Stimulated activated CD8-positive, alpha-beta memory T cell treated with anti-CD3 and anti-CD28 coated beads, Interleukin-12 subunit alpha, Interleukin-12 subunit beta, amount 100 ng/mL, for 24 hours (primary cell): ENCODE measurements at regions not wholly inside any gene's neighbourhood (a gene's known extent, or its start where the extent isn't known, plus 50 kb on each side); places are given as distances from the start of the nearest gene placed in this dataset.

Experiments
- DNase-seq: peaks from one replicate; pipeline ENCODE4 v3.0.0-alpha.2; 2020; ENCODE audit errors: extremely low read depth

DNA sequence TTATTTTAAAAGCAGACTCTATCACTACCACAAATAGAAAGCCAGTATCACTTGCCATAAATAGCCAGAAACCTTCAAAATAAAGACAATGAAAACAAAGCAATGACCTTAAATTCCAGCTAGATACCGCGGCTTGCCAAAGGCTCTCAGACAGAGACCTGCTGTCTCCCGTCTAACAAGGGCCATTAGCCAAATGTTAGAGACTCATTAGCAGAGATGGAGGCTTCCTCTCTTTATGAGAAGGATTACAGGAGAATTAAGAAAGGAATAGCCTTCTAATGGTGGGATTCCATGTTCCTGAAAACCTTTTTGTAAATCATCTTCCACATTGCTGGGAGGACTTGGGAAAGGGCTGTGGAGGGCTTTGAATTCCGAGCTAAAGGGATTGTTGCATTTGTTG lies 206.7 kb downstream of the AACS start:
- DNase-seq = no peak

DNA sequence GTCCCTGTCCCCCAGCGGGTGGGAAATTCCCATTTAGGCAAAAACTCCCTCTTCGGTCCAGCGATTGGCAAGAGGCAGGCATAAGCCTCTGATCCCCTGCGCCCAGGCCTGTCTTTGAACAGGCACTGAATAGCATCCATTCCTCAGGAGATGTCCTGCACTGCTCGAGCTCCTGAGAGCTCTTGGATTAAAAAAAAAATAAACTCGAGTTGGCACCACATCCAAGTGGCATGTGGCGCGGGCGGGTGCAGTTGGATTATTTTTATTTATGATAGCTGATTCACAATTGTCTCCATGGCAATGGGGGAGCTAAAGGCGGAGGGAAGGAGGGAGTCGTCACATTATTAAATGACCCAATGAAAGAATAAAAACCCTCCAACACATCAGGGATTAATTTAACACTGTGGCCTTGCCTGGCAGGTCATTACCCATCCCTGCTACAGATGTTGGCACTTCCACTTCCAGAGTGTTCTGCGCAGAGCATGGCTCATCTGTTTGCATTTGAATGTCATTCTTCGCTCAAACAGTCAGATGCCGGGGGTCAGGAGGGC lies 207.2 kb downstream of the AACS start:
- no peak for DNase-seq

DNA sequence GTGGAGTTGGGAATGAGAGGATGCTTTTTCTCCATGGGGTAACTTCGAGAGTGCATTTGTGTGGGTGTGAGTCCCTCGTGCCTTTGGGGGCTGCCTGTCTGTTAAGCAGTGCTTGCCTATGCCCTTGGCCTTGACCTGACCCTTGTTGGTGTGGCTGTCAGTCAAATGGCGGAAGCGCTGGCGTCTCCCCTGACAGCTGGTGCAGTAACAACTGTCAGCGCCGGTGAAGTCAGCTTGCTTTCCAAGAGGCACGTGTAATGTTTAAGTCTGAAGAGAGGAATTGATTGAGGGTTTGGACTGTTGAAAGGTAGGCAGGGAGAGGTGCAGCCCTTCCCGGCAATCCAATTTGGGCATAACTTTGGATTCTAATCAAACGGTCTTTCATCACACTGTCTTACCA lies 211.3 kb downstream of the AACS start:
- DNase-seq = no peak

DNA sequence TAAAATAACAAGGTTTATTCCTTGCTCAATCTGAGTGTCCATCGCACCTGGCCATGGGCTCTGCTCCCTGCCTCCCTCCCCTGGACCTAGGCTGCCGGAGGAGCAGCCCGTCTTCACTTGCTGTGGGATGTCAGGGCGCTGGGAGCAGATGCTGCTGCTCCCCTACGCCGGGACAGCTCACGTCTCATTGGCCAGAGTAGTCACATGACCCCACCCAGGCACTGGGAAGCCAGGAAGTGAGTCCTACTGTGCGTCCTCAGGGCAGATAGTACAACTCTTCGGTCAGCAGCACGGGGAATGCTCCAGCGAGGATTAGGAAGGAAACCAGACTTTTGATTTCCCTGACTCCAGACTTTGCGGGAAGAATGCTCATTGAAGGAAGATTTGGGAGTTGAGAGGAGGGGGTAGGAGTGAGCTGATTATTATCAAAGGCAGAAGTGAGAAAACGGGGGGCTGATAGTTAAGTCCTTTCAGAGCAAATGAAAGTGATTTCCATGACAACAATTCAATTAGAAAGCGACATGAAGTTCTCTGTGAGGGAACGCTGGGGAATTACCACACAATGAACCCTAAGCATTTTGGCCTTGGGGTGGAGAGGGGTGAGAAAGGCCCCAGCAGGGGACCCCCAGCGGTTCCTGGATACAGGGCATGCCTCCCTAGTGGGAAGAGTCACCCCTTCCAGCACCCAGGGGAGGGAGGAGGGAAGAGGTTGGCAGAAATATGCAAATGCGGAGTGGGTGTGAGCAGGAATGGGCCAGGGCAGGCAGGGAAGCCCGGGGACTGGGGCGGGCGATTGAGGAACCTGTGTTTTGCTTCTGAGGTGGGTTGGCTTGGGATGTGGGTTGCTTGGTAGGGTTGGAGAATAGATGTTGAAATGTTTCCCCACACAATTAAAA lies 215.5 kb downstream of the AACS start:
- no peak for DNase-seq

DNA sequence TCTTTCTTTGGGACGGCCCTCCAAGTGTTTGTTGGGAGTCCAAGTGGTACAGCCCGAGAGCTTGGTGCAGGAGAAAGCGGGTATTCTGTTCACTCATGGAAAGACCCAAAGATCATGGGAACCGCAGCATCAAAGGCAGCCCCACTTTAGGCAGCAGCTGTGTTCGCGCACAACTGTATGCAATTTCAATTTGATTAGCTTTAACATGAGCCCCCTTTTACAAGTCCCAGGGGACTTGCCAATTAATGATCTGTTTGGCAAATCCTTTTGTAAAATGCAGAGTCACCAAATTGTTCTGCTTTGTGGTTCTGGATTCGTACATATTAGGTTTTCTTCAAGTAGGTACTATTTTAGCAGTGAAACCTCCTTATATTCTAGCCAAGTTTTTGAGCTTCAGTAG lies 217.7 kb downstream of the AACS start:
- DNase-seq = no peak

DNA sequence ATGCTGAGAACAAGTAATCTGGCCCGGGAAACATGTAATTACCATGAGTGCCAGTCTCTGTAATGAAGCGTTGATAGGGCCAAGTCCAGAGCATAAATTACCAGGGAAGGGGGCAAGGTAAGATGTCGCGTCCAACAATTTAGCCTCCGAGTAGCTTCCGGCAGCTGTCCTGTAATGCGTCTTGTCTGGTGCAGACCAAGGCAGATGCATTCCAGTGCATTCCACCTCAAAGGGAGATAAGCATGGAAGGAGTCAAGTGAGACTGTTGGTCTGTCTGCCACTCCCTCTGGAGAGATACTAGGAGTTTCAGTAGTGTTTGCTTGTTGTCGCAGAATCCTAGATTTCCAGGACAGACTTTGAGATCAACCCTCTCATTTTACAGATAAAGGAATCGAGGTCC lies 218.3 kb downstream of the AACS start:
- no peak for DNase-seq

DNA sequence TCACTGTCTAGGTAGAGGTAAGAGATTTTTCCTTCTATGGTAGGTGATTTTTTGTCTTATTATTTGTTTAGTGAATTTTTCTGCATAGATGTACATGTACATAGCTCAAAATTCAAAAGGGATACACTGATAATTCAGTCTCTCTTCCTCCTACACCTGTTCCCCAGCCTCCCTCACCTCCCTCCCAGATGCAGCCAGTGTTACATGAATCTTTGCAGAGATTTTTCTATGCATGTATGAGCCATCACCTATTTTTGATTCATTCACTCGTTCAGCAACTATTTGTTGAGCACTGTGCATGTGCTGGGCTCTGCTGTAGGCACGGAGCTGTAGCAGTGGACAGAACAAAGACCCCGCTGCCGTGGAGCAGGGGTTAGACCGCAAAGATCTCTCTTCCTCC lies 218.9 kb downstream of the AACS start:
- no peak for DNase-seq

DNA sequence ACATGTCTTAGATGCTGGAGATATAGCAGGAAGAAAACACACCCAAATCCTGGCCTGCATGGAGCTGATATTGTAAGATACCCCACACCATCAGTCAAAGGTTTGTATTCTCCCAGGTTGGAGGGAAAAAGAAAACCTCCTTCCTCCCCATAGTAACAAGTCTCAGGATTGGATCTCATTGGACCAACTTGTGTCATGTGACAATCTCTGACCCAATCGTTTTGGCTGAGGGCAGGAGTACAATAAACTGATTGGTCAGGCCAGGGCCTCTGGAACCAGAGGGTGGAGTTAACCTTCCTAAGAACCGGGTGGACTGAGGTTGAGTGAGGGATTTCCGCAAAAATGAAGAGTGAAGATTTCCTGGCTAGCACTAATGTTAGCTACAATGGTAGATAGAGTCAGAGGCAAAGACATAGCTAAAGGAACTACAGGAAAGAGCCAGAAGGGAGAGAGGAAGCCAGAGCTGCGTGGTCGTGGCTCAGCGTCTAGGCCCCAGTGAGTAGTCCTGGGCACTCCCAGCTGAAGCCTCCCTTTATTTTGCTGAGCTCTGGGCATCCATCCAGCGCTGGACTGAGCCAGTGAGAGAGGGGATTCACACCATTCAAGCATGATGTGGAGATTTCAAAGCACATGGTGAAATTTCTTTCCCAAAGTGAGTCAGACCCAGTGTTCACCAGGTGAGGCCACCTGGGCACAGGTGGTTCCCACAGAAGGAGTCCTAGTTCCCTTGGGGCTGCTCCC lies 219.9 kb downstream of the AACS start:
- no peak for DNase-seq

DNA sequence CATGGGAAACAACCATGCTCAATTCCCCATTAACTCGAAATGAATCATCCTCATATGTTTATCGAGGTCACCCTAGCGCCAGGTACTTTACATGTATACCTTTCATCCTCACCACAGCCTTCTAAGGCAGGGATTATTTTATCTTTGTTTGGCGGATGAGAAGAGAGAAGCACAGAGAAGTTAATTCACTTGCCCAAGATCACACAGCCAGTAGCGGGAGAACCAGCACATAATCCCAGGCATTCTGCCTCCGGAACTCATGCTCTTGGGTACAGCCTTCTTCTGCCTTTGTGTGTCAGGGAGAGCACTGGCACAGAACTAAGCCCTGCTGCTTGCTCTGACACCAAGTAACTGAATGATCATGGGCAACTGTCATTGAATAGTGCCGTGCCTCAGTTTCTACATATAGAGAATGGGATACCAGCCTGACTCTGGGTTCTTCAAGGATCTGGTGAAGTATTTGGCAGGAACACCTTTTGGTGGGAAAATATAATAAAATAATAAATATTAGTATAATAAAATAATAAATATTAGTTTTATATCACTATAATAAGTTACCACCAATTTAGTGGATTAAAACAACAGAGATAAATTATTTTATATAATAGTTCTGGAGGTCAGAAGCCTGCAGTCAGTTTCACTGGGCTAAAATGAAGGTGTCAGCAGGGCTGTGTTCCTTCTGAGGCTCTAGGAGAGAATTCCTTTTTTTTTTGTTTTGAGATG lies 220.9 kb downstream of the AACS start:
- no peak for DNase-seq

DNA sequence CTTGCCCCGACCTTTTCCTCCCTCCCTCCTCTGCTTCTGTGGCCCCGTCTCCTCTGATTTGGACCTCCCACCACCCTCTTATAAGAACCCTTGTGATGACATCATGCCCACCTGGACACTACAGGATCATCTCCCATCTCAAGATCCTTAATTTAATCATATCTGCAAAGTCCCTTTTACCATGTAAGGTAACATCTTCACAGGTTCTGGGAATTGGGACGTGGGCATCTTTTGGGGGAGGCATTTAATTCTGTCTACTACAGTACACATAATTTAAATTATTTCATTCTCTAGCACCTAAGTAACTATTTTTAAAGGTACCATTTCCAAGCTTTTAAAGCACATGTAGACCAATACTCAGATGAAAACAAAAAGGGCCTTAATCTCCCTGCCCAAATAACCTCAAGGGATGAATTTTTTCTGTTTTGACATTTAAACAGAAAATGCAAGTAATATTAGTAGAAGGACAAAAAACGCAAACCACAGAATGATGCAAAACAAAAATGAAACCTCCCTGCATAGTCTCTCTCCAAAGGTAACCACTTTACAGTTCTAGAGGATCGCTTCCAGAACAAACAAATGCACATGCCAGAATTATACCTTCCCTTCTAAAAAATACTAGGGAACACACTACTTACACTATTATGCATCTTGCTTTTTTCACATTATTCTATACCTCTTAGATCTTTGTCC lies 222.1 kb downstream of the AACS start:
- no peak for DNase-seq

DNA sequence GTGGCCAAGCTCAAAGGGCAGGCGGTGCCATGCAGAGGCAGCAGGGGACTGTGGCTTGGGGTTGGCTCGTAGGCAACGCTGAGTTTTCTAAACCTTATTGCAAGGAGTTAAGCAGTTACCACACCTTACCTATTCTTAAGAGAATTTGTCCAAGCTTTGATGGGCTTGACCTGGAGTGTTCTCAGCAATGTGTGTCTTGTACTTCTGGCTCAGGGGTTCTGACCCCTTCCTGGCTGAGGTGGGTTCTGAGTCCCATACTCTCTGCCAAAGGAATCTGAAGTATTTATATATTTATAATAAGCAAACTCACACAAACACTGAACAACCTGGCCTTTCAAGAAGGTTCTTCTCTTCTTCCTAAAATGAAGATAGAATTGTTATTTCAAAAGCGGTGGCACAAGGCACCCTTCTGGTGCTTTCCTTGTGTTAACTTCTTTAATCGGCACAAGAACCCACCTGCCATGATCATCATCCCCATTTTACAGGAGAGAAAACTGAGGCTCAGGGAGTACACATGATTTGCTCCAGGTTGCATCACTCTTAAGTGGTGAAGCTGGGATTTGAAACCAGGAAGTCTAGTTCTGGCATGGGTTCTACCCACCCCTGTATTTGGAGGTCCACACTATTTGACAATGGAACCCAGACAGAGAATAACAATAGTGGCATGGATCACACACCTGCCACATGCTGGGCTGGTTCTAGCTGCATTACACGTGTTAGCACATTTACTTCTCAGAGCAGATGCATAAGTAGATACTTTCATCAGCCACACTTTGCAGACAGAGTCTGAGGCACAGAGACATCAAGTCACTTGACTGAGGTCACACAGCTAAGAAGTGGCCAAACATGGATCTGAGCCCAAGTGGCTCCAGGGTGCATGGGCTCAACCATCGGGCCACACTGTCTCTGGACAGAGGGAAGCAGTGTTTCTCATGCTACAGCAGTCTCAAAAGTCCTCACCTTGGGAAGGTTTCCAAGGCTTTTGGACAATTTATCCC lies 224.0 kb downstream of the AACS start:
- no peak for DNase-seq

DNA sequence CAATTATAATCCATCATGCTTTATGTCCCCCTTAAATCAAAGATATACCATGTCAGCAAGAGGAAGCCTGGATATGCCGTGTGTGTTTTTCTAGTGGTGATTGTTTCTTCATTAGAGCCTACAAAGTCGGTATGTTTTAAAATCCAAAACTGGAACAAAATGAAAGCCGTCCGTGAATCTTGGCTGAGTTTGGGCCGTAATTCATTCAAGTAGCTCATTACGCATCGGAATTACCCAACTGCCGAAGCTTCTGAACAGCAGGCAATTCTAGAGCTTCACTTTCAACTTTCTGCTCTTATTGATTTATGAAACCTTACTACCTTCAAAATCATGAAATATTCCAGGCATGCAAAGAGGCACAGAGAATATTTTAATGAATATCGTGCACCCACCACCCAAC lies 224.7 kb downstream of the AACS start:
- DNase-seq = no peak

DNA sequence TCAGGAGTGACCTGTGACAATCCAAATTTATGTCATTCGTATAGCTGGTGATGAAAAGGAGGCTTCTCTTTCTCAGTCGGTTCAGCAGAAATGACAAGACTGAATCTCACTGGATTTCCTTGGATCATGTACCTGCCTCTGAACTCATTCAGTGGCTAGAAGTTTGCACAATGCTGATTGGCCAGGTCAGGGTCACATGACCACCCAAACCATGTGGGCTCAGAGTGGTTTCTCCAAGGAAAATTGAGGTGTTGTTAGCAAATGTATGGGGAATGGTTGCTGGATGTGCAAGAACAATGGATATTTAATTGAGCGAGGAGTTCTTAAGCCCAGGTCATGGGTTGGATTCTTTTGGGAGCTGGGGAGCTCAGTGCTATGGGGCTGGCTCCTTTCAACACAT lies 227.5 kb downstream of the AACS start:
- DNase-seq = no peak

DNA sequence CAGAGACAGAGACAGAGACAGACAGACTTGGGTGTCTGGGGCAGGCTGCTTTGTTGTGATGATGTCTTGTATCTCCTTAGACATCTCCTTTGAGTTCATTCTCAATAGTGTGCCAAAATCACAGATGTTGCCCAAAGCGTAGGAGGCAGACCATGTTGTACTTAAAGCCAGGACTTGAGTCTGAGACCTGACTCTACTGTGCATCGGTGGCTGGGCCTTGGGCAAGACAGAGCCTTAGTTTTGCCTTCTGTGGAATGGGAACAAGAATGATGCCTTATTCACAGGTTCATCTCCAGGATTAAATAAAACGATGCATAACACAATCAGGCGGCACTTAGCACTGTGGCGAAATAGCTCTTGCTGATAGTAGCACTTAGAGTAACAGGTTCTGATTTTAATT lies 230.3 kb downstream of the AACS start:
- no peak for DNase-seq

DNA sequence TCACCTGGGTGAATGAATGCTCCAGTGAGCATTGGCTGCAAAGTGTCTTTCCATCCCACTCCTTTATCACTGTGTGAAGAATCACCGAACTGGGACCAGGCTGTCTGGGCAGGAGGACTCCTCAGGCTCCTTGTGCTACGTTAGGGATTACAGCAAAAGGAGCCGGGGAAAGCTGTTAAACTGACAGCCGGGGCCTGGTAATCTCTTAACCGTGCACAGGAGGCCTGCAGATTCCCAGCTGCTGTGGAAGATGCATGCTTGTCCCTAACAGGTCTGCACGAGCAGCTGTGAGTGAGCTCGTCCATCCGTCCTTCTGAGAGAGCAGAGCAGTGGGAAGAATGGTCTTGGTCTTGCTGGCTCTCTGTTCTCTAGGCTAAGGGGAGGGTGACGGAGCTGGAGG lies 231.5 kb downstream of the AACS start:
- DNase-seq = no peak

DNA sequence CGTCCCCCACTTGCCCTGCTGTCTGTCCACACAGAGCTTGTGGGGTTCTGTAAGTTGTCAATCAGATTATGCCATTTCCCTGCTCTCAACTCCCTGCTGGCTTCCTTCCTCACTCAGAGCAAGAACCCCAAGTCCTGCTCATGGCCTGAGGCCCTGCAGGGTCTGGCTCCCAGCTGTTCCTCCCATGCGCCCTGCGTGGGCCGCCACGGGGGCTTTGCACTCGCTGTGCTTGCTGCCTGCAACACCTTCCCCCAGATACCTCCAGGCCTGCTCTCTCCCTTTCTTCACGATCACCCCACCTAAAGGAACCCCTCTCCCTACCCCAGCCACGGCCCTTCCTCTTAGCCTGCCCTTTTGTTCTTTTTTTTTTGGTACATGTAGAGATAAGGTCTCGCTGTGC lies 234.6 kb downstream of the AACS start:
- DNase-seq = no peak

DNA sequence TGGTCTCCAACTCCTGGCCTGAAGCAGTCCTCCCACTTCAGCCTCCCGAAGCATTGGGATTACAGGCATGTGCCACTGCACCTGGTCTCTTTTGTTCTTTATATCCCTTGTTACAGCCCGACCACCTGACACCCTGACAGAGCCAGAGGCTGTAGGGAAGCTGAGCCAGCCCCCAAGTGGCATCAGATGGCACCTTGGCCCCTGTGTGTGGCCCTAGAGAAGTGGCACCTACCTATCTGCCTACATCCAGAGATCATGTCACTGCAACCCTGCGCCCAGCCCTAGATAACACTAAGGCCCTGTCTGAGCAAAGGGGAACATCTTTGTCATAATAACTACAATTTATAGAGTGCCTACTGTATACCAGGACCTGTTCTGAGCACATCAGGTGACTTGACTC lies 235.0 kb downstream of the AACS start:
- DNase-seq = no peak

DNA sequence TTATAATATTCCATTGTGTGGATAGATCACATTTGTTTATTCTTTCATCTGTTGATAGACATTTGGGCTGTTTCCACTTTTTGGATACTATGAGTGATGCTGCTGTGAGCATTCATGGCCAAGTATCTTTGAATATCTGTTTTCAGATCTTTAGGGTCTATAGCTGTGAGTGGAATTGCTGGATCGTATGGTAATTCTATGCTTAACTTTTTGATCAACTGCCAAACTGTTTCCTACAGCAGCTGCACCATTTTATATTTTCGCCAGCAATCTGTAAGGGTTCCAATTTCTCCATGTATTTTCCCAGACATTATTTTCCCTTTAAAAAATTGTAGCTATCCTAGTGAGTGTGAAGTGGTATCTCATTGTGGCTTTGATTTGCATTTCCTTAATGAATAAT lies 238.1 kb downstream of the AACS start:
- no peak for DNase-seq

DNA sequence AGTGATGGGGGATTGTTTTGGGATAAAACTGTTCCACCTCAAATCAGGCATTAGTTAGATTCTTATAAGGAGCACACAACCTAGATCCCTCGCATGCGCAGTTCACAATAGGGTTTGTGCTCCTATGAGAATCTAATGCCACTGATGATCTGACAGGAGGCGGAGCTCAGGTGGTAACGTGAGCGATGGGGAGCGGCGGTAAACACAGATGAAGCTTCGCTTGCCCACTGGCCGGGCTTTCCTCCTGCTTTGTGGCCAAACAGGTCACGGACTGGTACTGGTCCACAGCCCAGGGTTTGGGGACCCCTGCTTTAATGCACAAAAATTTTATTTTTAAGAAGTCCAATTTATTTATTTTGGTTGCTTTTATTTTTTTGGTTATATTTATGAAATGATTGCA lies 238.8 kb downstream of the AACS start:
- DNase-seq = no peak

DNA sequence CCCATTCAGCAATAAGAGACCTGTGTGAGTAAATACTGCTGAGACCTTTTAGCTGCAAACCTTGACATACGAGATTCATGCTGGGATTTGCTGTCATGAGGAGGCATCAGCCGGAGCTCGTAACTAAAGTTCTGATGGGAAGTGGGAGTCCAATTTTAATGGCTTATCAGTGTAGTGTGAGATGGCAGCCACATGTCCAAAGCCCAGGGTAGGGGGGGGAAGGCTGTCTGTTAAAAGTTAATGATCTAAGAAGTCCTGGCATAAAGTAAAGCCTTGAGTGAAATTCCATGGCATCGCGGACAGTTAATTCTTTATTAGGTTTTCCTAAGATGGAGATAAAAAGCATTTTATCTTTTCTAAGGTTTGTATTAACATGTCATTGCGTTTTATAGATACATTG lies 240.0 kb downstream of the AACS start:
- DNase-seq = no peak

DNA sequence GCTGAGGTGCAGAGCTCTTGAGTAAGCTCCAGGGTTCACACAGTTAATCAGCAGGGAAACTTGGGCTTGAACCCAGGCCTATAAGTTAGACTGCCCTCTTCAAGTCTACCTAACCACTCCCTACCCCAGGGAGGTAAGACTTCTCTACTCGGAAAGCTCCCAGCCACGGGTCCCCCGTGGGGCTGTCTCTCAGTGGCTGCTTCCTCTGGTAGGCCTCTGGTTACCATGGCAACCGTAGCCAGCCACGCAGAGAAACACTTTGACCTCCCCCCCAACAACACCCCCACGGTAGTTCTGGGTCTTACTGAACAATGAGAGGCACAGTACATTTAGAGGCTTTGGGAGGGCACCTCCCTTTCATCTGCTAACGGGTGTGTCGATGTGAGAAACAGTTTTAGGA lies 245.2 kb downstream of the AACS start:
- DNase-seq = no peak
